Suprapubic skin (tissue), 3 donors: ENCODE measurements at regions not wholly inside any gene's neighbourhood (a gene's known extent, or its start where the extent isn't known, plus 50 kb on each side); places are given as distances from the start of the nearest gene placed in this dataset.

Source experiments
- CTCF ChIP-seq, 2 donors: fragments of 200-600 bp in 1 of 2; fragments of 450-650 bp in 1 of 2; sonication (generic) in 1 of 2; IDR thresholded peaks; one replicate each; pipeline ENCODE4 v1.5.1; 2016 to 2019; ENCODE audit warnings: antibody characterized with exemption in 2 of 2, mild to moderate bottlenecking in 1 of 2, moderate library complexity in 1 of 2
- EP300 ChIP-seq: sonication (generic); formaldehyde crosslinking; IDR thresholded peaks from one replicate; pipeline ENCODE4 v1.6.1; 2017; ENCODE audit warnings: antibody characterized with exemption

GRCh38 chr18:2409906-2410305, 161.4 kb downstream of the METTL4 start:
- no peak for TF ChIP-seq CTCF (IDR thresholded peaks at IDR 0.05)
- TF ChIP-seq EP300, result no peak
